ENCODE measurements at regions not wholly inside any gene's neighbourhood (a gene's known extent, or its start where the extent isn't known, plus 50 kb on each side); places are given as distances from the start of the nearest gene placed in this dataset.

DNA sequence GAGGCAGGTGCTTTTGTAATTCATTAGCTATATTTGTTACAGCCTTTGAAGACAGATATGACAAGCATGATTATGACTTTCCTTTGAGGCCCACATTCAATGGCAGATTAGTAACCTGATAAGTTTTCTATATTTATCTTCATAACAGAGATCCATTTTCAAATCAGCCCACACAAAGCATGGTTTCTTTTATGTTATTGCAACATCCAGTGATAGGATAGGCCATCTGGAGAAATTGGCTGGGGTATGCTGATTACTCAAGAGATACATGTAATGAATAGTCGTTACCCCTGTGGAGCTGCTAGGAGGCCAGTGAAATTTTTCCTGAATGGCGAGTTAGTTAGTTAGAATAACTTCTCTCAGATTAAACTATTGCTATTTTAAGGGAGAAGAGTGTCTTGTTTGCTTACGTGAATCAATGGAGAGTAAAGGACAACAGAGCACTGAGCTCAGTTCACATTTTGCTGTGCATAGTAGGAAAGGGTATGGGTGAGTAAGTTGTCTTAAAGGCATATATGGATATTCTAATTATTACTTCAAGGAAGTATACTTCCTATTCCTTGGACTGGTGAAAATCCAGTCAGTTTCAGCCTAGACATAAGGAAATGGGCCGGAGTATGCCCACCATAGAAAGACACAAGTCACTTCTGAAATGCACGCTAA lies 79.2 kb upstream of the DKK2 start:
- no peaks in the 10 kb centered on the region for H3K27me3 ChIP-seq (ENCODE audit: control insufficient read depth, insufficient read depth, low read length)
- H3K4me3 ChIP-seq (ENCODE audit: low read depth, low read length): no peak overlapping the region

DNA sequence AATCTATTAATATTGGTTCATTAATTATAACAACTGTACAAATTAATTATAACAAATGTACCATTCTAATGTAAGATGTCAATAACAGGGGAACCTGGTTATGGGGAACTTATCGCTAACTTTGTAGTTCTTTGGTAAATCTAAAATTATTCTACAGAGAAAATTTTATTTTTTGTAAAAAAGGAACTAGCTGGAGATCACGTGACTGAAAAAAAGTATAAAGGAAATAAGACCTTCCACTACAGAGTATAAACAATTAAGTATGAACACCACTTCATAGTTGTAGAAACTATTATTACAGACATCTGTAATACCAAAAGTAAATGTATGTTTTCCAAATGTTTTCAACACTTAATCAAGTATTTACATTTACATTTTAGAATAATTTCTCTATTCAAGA lies 77.9 kb upstream of the DKK2 start:
- H3K4me3 ChIP-seq (ENCODE audit: low read depth, low read length): no peak overlapping the region
- no peak overlapping the region for H3K9ac ChIP-seq (ENCODE audit: low read depth, low read length)
- no peaks in the 10 kb centered on the region for H3K27me3 ChIP-seq (ENCODE audit: control insufficient read depth, insufficient read depth, low read length)
- H3K27ac ChIP-seq (ENCODE audit: low read depth, low read length): no peak overlapping the region
- no peaks in the 10 kb centered on the region for H3K36me3 ChIP-seq (ENCODE audit: control insufficient read depth, insufficient read depth, low read length)
- H3K9me3 ChIP-seq (ENCODE audit: control insufficient read depth, insufficient read depth, low read length): no peaks in the 10 kb centered on the region
- H3K4me1 ChIP-seq (ENCODE audit: control insufficient read depth, insufficient read depth, low read length): no peaks in the 10 kb centered on the region

More for the DNA sequence above, 79.2 kb upstream of the DKK2 start:
- Histone ChIP-seq H3K9ac (ENCODE audit: low read depth, low read length) (no peak overlapping the region), H3K9me3 (ENCODE audit: control insufficient read depth, insufficient read depth, low read length) (no peaks in the 10 kb centered on the region), H3K36me3 (ENCODE audit: control insufficient read depth, insufficient read depth, low read length) (no peaks in the 10 kb centered on the region), H3K4me1 (ENCODE audit: control insufficient read depth, insufficient read depth, low read length) (0 out of 2 replicates have a peak, but pooled peaks cover 1% of the 10 kb centered on the region), H3K27ac (ENCODE audit: low read depth, low read length) (no peak overlapping the region)

DNA sequence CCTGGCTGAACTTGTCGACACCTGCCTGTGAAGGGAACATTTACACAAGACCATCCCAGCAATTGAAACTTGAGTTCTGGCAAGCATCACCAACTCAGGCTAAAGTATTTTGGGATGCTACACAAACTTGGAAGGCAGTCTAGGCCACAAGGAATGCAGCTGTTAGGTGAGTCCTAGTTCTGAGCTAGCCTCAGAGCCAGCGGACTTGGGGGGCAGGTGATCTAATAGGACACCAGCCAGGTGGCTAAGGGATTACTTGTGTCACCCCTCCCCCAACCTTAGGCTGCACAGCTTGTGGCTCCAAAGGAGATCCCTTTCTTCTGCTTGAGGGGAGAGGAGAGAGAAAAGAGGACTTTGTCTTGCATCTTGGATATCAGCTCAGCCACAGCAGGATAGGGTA lies 62.3 kb upstream of the DKK2 start:
- peaks cover 10% of the 10 kb centered on the region for H3K4me1 ChIP-seq (ENCODE audit: control insufficient read depth, insufficient read depth, low read length)

DNA sequence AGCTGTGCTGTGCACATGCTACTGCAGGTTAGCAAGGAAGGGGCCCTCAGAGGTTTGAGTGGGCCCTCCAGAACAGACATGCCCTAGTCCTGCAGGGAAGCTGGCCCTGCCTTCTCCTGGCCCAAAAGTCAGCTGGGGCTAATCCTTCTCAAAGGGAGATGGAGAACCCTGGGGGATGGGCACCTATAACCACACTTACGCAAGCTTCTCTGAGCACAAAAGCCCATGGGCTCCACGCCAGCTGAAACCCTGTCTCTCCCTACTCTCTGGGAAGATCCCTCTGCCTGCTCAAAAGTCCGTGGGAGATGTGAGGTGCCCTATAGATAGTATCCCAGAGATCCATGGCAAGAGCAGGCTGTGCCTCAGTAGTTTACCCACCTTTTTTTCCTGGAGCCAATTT lies 58.9 kb upstream of the DKK2 start:
- Histone ChIP-seq H3K9me3 (ENCODE audit: control insufficient read depth, insufficient read depth, low read length) (no peaks in the 10 kb centered on the region), H3K9ac (ENCODE audit: low read depth, low read length) (no peak overlapping the region), H3K36me3 (ENCODE audit: control insufficient read depth, insufficient read depth, low read length) (no peaks in the 10 kb centered on the region), H3K27me3 (ENCODE audit: control insufficient read depth, insufficient read depth, low read length) (no peaks in the 10 kb centered on the region), H3K4me3 (ENCODE audit: low read depth, low read length) (no peak overlapping the region), H3K4me1 (ENCODE audit: control insufficient read depth, insufficient read depth, low read length) (peaks cover 10% of the 10 kb centered on the region), H3K27ac (ENCODE audit: low read depth, low read length) (no peak overlapping the region)

More for the DNA sequence above, 62.3 kb upstream of the DKK2 start:
- no peaks in the 10 kb centered on the region for H3K9me3 ChIP-seq (ENCODE audit: control insufficient read depth, insufficient read depth, low read length)
- H3K27ac ChIP-seq (ENCODE audit: low read depth, low read length): no peak overlapping the region
- no peak overlapping the region for H3K9ac ChIP-seq (ENCODE audit: low read depth, low read length)
- H3K27me3 ChIP-seq (ENCODE audit: control insufficient read depth, insufficient read depth, low read length): no peaks in the 10 kb centered on the region
- H3K4me3 ChIP-seq (ENCODE audit: low read depth, low read length): no peak overlapping the region
- H3K36me3 ChIP-seq (ENCODE audit: control insufficient read depth, insufficient read depth, low read length): no peaks in the 10 kb centered on the region

- Histone ChIP-seq H3K4me3 (ENCODE audit: low read depth, low read length) (no peak overlapping the region), H3K9me3 (ENCODE audit: control insufficient read depth, insufficient read depth, low read length) (no peaks in the 10 kb centered on the region), H3K4me1 (ENCODE audit: control insufficient read depth, insufficient read depth, low read length) (peaks cover 10% of the 10 kb centered on the region), H3K27ac (ENCODE audit: low read depth, low read length) (no peak overlapping the region), H3K36me3 (ENCODE audit: control insufficient read depth, insufficient read depth, low read length) (no peaks in the 10 kb centered on the region), H3K27me3 (ENCODE audit: control insufficient read depth, insufficient read depth, low read length) (no peaks in the 10 kb centered on the region), H3K9ac (ENCODE audit: low read depth, low read length) (no peak overlapping the region)
Observed at GRCh38 chr4:107094332-107094731, 58.2 kb upstream of the DKK2 start.

Data from HUES48 (cell line).